Sciatic nerve (tissue), 2 donors: ENCODE measurements at regions not wholly inside any gene's neighbourhood (a gene's known extent, or its start where the extent isn't known, plus 50 kb on each side); places are given as distances from the start of the nearest gene placed in this dataset.
"Not testable (repeated sequence)": the region's sequence is repeated elsewhere in the genome, so short reads cannot be mapped to it uniquely, and the experiment has no call there.

Experiments used
- ATAC-seq: fragments of 200-7000 bp; cut with Tn5 transposase; one replicate; pipeline ENCODE4 v1.9.1; 2020; ENCODE audit warnings: mild to moderate bottlenecking, moderate library complexity
- DNase-seq: peaks from one replicate; pipeline ENCODE4 v3.0.0-alpha.2; 2020; ENCODE audit warnings: low spot score
- intact Hi-C: fragments of 100-400 bp; cut with DNase I; formaldehyde crosslinking; loops from one replicate; pipeline ENCODE4 v1.14.2; 2022
- donor health status: DM: no; HTN: no; CAD: no.
- donor health status: DM: no; HTN: no; CAD: no.

DNA sequence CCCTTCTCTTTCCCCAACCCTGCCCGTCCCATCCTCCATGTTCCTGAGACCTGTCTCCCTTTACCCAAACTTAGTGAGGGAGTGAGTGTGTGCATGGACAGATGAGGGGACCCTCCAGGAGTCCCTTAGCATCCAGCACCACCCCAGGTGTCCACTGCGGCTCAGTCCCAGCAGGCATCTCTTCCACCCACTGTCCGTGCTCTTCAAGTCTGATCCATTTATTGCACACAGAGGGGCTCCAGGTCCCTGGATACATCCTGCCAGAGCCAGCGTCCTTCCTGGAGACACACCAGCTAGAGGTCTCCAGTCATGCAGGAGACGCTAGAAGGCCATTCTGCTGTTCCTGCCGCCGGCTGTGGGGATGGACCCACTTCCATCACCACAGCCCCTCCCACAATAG, 239.2 kb downstream of the ADGRD1 start:
- intact Hi-C loops: no loop called here
- DNase-seq (no peak), ATAC-seq (no peak)

DNA sequence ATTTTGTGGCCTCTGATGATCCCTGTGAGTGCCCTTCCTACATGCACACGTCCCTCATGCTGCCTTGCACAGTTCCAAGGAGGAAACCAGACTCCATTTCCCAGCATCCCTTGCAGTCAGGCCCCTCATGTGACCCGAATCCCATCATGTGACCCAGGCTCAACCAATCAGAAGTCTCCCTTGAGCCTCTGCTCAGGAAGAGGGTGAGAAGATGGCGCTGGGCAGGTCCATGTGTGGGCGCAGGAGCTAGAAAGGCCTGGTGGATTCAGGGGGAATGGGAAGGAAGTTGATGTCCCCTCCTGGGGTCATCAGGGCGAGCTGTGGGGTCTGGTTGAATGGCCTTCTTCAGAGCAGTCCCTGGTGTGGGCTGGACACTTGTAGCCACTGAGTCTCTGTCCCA, 240.5 kb downstream of the ADGRD1 start:
- ATAC-seq: no peak
- DNase-seq: no peak
- intact Hi-C loops: no loop called here

DNA sequence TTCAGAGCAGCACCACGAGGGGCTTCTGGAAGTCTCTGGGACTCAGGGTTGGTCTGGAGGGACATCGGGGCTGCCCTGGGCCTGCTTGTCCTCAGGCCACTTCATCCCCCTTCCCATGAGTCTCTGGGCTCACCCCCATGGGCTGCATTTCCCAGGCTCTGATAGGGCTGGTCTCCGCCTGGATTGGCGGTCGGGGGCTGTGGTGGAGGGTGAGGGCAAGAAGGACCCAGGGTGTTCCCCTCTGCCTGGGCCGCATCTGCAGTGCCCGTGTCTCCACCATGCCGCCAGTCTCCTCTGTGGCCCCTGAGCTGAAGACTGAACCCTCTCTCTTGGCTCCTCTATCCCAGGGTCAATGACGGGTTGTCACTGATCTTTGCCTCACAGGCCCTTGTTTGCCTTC, 242.1 kb downstream of the ADGRD1 start:
- peak; percentile 30 for DNase-seq
- intact Hi-C loops: no loop called here
- no peak for ATAC-seq

DNA sequence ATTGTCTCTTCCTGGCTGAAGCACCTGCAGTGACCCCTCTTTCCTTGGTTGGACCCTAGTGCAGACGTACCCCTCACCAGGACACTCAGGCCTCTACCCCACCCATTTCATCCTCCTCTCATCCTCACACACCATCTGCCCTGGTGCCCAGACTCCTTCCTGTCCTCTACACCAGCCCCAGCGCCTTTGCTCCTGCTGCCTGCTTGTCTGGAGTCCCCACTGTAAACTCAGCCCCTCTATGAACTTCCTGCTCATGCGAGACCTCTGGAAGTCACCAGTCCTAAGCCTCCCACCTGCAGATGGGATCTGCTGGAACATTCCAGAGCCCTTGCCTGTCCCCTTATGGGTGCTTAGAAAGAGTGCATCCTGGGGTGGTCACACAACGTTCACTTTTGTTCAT, 242.5 kb downstream of the ADGRD1 start:
- ATAC-seq (no peak), DNase-seq (peak; percentile 31)
- intact Hi-C loops: no loop called here

DNA sequence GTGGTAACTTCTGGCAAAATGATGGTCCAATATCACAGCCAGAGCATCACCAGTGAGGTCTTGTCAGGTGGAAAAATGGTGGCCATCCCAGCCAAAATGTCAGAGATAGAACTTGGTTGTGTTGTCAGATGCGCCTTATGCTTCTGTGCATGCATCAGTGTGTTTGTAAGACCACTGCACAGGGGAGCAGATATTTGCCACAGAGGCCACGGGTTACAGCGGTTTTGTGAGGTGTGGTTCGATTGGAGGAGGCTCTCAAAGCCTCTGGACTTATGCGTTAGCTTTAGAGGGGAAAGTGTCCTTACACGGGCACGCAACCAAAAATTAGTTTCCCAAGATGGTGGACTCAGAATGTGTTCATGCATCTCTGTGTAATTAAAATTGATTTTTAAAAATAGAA, 243.8 kb downstream of the ADGRD1 start:
- intact Hi-C loops: no loop called here
- peak; percentile 28 for DNase-seq
- ATAC-seq: no peak

DNA sequence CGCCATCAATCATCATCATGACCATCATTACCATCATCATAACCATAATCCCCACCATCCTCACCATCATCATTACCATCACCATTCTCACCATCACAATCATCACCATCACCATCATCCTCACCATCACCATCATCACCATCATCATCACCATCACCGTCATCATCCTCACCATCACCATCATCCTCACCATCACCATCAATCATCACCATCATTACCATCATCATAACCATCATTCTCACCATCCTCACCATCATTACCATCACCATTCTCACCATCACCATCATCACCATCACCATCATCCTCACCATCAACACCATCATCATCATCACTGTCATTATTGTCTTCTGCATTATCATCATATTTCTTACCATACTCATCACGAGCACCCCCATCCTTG, 245.5 kb downstream of the ADGRD1 start:
- intact Hi-C loops: no loop called here
- ATAC-seq: no peak
- no peak for DNase-seq

DNA sequence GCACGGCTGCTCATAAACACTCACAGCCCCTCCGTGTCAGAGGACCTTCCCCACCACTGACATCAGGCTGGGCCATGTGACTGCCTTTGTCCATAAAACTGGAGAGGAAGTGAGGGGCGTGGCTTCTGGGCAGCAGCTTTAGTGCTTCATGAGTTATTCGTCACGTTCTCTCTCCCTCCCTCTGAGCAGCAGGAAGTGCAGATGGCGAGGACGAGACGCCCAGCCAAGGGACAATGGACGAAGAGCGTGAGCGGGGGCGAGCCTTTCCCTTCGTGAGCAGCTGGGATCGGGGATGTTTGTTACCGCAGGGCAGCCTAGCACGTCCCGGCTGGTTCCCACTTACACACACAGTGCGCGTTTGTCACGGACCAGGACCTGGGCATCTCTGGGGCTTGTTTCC, 248.2 kb downstream of the ADGRD1 start:
- DNase-seq, intact Hi-C loops, ATAC-seq: not testable (repeated sequence)

DNA sequence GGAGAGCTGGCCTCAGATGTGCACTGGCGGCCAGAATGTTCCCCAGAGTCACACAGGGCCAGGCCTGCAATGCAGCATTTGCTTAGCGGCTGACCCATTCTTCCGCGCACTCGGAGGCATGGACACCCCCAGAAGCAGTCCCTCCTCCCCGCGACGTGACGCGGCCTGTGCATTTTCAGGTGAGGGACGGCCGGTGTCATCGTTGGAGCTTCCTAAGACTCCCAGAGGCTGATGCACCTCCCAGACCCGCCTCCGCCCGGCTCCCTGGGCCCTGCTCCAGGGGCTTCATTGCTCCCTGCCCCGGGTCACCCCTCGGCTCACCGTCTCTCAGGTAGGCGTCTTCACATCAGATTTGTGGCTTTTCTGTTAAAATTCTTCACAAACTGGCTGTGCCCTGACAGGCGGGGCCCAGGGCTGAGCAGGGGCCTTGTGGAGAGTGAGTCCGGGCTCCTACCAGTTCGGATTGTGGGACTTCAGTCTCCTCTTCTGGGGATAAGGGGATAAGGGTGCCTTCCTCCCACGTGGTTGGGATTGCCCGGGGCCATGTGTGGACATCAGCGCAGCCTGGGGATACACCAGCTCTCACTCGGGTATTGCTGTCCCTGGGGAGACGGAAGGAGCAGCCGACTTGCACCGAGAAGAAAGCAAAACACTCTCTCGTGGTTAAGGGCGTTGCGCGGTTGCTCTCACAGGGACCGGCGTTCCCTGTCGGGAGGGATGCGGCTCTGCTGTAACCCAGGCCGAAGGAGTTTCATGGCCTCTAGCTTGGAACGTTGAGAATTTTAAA, 249.1 kb downstream of the ADGRD1 start:
- ATAC-seq: no peak
- intact Hi-C loops: no loop called here
- peak; percentile 34 for DNase-seq

DNA sequence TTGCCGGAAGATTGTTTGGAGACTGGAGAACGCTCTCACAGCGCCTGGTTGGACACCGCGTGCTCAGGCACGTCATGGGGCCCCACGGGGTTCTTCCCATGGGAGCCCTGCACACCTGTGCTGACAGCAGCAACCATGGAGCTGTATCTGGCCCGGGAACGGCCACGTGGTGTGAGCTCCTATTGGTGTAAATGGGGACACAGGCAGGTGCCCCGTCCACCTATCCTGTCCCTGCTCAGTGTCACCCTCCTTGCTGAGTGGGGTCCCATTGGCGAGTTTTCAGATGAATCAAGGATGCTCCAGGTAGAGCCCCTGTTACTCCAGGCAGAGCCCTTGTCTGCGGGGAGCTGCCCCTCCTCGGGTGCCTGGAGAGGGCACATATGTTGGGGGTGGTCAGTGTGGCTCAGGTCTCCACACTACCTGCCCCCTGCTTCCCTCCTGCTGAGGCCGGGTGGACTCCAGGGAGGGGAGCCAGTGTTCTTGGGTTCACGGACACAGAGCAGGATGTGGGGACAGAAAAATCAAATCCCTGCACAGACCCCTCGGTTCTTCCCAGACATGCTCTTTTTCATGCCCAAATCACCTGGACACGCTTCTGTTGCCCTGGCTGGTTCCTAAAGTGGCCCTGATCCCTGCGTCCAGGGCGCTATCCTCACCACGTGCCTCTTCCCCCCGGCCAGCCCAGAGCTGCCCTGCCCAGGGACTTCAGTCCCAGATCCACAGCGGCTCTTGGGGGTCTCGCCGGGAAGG, 250.1 kb downstream of the ADGRD1 start:
- intact Hi-C loops: no loop called here
- no peak for ATAC-seq
- DNase-seq: peak; percentile 44

DNA sequence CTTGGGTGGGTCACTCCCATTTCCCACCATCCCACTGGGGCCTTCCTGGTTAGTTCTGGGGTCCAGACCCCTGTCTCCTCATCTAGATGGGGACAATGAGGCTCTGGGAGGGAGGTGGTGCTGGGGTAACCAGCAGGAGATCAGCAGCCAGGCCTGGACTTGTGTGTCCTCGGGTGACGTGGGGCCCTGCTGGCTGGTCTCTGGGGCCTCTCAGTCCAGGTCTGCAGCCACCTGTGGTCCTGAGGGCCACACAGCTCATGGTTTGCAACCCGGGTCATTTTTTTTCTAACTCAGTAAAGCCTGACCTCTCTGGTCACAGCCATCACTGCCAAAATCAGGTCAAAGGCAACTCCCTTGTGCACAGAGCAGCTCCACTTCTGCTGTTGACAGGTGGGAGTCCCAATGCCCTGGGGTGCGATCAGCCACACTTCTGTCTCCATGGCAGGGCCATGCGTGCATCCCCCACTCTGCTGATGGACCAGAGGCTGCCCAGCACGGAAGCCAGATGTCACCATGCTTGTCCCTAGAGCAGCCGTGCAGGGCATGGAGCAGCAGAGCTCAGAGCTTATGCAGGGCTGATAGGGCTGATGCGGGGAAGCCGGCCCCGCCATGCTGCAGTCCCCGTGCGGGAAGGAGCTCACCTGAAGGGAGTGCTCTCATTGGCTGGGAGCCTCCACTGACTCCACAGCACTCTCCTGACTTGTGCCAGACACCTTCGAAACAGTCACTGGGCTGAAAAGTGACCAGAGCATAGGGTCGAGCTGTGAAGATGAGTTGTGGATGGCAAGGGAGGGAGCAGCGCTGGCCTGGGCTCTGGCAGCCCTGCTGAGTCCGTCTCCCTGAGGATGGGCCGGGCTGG, 250.9 kb downstream of the ADGRD1 start:
- ATAC-seq (no peak), DNase-seq (peak; percentile 37)
- intact Hi-C loops: no loop called here

DNA sequence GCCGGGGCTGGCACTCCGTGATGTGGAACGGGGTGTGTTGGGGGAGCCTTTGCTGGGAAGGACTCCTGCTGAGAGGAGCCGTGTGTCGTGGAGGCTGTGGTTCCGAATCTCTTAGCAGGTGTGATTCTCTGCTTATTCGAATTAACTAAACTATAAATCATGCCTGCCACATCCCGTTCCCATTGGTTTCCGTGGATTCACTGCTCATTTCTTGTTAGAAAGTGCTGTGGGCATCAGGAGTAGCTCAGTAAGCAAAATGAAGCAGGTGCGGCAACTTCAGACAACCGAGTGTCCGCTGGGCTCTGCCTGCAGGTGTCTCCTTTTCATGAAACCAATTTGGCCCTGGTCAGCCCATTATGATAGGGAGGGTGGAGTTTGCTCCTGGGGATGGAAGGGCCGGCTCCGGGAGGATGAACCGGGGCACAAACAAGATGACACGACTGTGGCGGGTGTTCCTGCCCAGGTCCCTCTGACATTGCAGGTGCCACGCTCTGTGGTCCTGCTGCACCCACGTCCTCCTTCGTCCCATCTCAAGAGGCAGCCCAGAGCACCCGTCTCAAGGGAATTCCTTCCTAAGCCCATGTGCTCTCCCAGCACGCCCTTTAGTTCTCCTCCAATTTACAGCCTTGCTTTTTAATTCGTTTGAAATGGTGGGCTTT, 251.7 kb downstream of the ADGRD1 start:
- intact Hi-C loops, ATAC-seq: not testable (repeated sequence)
- peak; percentile 14 for DNase-seq

DNA sequence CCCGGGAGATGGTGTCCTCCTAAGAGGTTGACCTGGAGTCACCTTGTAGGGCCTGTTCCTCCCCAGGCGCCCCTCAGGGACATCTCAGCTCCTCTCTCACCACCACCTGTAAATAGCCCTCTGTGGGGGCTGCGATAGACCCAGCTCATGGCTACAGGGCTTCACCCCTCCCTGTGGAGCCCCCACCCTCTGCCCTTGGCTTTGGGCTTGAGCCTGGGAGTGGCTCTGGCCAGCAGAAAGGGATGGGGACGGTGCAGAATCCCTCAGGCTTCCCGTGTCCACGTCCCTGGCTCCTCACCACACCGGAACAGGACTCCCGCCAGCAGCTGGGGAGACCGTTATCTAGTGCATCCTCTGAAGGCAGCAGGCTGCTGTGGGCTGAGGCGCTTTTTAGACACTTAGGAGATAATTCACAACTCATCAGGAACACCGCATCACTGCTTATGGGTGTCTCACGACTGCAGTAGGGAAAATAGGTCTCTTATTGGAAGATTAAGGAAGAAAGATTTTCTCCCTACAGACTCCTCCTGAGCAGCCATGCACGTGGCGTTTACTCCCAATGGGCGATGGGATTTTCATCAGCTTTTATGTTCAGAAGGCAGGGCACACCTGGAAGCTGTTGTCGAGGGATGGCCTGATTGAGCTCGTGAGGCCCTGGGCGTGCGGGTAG, 253.1 kb downstream of the ADGRD1 start:
- DNase-seq: peak; percentile 36
- ATAC-seq, intact Hi-C loops: not testable (repeated sequence)

DNA sequence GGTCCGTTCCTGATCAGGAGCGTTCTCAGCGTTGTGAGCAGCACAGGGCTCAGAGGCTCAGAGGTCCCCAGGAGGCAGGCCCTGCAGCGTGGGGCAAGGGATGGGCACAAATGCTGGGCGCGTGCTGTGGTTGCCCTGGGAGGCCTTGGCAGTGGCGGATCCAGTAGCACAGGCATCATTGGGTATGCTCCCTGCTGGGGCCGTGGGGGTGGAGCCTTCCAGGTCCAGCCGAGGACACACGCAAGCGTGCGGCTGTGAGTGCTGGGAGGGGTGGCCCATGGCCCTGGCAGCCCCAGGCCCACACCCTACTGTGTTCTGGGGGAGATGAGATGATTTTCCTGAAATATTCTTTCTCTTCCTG, 253.6 kb downstream of the ADGRD1 start:
- DNase-seq: peak; percentile 45
- intact Hi-C loops, ATAC-seq: not testable (repeated sequence)

DNA sequence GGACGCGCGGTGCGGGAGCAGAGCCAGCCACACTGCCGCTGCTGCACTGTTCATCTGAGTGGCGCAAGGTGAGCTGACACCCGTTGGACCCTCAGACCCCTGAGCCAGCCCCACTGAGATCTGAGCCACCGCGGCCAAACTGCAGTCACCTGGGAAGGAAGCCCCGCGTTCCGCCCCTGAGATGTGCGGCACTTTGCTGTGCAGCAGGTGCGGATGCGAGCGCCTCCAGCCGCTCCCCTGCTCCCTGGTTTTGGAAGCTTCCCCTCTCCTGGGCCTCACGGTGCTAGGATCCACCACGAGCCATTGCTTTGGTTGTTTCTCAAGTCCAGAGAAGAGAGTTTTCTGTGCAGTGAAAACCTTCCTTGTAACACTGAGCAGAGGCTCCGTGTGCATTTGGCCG, 254.1 kb downstream of the ADGRD1 start:
- DNase-seq (peak; percentile 35), ATAC-seq (peak; percentile 24)
- intact Hi-C loops: not testable (repeated sequence)

DNA sequence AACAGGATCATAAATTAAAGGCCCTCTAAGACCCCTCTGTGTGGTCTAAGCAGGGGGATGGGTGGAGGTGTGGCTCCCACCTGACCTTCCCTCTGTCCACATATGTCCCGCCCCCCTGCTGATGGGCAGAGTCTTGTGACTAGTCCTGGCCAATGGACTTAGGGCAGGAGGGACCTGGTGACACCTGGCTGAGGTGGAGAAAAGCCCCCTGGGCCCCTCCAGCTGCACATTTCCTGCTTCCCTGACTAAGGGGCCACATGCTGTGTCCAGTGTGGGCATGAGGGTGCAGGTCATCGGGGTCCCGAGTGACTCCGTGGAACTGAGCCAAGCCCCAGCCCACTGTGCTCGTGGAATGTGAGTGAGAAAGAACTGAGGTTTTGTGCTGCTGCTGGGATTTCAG, 254.7 kb downstream of the ADGRD1 start:
- intact Hi-C loops: no loop called here
- ATAC-seq (no peak), DNase-seq (peak; percentile 42)

DNA sequence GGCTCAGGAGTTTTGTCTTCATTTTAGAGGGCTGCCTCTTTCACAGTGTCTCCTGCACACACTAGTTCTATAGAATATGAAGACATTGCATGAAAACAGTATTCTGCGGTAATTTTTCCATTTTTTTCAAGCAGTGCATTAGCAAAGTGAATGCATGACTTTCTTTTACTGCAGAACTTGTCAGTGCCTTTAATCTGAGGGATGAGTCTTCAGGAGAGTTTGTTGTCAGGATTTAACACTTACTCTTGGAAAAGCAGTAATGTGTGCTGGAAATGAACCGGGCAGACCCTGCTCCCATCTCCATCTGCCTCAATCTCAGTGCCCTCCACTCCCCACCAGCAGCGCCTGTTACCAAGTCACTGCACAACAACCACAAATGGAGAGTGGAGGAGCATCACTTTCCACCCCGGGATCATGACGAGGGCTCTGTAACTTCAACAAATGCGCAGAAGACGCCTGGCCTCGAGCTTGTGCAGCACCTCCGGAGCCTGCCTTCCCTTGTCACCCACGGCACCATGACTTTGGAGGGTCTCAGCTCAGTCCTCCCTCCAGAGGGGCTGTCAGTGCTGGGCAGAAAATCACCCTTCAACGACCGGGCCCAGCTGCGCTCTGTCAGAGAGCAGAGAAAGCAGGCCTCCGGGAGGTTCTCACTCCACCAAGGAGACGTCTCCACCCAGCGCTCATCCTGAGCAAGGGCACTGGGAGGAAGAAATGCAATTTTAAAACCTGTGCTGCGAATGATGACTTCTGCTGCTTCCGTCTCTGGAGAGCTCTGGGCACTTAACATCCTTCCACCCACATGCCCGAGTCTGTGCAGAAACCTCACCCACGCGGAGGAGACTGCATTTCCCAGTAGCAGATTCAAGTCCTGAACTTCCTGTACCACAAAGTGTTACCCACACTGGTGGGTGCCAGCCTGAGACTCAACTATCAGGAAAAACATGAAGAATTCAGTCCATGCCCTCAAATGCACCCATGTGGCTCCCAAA, 255.7 kb downstream of the ADGRD1 start:
- no peak for ATAC-seq
- intact Hi-C loops: no loop called here

DNA sequence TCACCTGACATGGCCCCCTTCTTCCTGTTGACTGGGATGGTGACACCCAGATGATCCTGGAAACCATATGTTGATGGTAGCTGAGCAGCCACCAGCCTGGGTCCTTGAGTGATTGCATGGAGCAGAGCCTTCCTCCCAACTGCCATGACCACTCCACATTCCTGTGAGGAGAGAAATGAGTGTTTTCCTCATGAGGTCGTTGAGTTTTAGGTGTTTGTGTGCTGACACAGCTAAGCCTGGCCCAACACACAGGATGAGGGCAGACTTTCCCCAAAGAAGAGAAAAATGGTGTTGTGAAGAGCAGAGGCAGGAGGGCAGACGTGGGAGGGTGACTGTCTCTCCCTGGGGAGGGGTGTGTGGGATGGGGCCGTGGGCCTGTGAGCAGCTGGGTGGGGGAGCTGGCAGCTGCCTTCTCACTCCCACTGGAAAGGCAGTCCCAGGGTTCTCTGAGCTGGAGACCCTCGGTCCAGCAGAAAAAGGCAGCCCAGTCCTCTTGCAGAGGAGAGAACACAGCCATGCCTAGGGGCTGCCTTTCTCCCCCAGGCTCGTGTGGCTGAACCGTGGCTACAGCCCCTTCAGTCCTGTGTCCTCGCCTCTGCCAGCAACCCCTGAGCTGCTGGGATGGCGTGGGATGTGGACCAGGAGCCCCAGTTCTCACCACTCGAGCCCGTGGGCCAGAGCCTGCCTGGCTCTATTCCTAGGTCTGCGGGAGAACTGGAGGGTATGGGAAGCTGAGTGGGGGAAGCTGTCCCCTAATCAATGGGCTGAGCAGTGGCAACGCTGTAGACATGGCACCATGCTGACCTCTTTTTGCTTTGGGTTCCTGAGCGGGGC, 257.0 kb downstream of the ADGRD1 start:
- ATAC-seq (no peak), DNase-seq (peak; percentile 23)
- intact Hi-C loops: no loop called here

More for the DNA sequence above, 255.7 kb downstream of the ADGRD1 start:
- peak; percentile 23 for DNase-seq
